Body of pancreas (tissue), 4 donors: ENCODE measurements at regions not wholly inside any gene's neighbourhood (a gene's known extent, or its start where the extent isn't known, plus 50 kb on each side); places are given as distances from the start of the nearest gene placed in this dataset.
"Not testable (repeated sequence)": the region's sequence is repeated elsewhere in the genome, so short reads cannot be mapped to it uniquely, and the experiment has no call there.

Experiments used
- POLR2A ChIP-seq, 3 donors: fragments of 450-650 bp; IDR thresholded peaks; one replicate each; pipeline ENCODE4 v1.6.1; 2016; ENCODE audit warnings: antibody characterized with exemption in 3 of 3, mild to moderate bottlenecking in 2 of 3
- TF ChIP-seq, protein P1 (sequence below), 7 experiments: fragments of 450-650 bp in 4 of 7; fragments of 200-600 bp in 3 of 7; sonication (generic) in 3 of 7; IDR thresholded peaks; one replicate each; pipeline ENCODE4 v1.5.1; 2016 to 2019; ENCODE audit warnings: antibody characterized with exemption in 7 of 7

DNA sequence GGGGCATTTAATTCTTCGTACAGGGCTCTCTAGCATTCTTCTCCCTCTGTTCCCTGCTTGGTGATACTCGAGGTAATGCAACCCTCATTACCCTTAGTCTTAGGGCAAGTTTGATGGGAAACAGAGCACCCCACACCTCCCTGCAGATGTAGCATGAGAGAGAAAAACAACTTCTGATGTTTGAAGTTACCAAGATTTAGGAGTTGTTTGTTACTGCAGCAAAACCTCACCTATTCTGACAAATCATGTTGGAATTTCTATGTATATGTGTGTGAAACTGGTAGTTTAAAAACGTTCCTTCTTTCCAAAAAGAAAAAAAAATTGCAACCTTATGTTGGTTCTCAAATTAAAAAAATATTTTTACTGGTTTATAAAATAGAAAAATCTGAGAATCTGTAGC, 145.3 kb upstream of the FAM90A26 start:
- TF ChIP-seq POLR2A (IDR thresholded peaks at IDR 0.05): not testable (repeated sequence)
- TF ChIP-seq, protein P1, sequence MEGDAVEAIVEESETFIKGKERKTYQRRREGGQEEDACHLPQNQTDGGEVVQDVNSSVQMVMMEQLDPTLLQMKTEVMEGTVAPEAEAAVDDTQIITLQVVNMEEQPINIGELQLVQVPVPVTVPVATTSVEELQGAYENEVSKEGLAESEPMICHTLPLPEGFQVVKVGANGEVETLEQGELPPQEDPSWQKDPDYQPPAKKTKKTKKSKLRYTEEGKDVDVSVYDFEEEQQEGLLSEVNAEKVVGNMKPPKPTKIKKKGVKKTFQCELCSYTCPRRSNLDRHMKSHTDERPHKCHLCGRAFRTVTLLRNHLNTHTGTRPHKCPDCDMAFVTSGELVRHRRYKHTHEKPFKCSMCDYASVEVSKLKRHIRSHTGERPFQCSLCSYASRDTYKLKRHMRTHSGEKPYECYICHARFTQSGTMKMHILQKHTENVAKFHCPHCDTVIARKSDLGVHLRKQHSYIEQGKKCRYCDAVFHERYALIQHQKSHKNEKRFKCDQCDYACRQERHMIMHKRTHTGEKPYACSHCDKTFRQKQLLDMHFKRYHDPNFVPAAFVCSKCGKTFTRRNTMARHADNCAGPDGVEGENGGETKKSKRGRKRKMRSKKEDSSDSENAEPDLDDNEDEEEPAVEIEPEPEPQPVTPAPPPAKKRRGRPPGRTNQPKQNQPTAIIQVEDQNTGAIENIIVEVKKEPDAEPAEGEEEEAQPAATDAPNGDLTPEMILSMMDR (IDR thresholded peaks at IDR 0.05): not testable (repeated sequence)
